Endothelial cell of umbilical vein (primary cell): ENCODE measurements at regions not wholly inside any gene's neighbourhood (a gene's known extent, or its start where the extent isn't known, plus 50 kb on each side); places are given as distances from the start of the nearest gene placed in this dataset.

Source experiments
- BruUV-seq: library from RNA; stranded (reverse); fragments of 400-500 nt; replicated peaks from 2 replicates; lab custom pipeline; 2021; lab: Mats Ljungman, UMichigan
- CTCF ChIA-PET: fragments of 300-600, 350-600 bp; sonication (Branson Sonifier 250); formaldehyde crosslinking; loops from one replicate; lab custom pipeline; 2021; ENCODE audit warnings: antibody characterized with exemption, inconsistent platforms; lab: Charles Lee
- POLR2A ChIA-PET: fragments of 300-600, 350-600 bp; sonication (Branson Sonifier 250); formaldehyde crosslinking; loops from one replicate; lab custom pipeline; 2021; ENCODE audit warnings: antibody characterized with exemption, inconsistent platforms; lab: Charles Lee
- DNase-seq: peaks from one replicate; pipeline ENCODE4 v3.0.0-alpha.2; 2011; ENCODE audit warnings: low read depth, low spot score
- FAIRE-seq: peaks from 2 replicates; lab custom pipeline; 2011; peaks lifted over from hg19 to GRCh38; lab: Jason Lieb, UNC
- H2AFZ ChIP-seq: 2 replicates; pipeline ENCODE4 v1.6.0; 2012; ENCODE audit warnings: low read depth, low read length, control low read depth, inconsistent platforms
- H3K27ac ChIP-seq: 2 replicates; pipeline ENCODE4 v1.5.1; 2011; ENCODE audit warnings: low read depth, mild to moderate bottlenecking, control low read depth, low read length, moderate library complexity; ENCODE audit not compliant: insufficient read depth
- H3K27me3 ChIP-seq, 2 experiments: 2 replicates each; pipeline versions ENCODE4 v1.6.0 to v1.6.1; 2011; ENCODE audit warnings: low read length in 2 of 2, mixed read lengths in 1 of 2; ENCODE audit not compliant: control insufficient read depth in 2 of 2, insufficient read depth in 2 of 2
- H3K36me3 ChIP-seq, 2 experiments: 2 replicates in 1 of 2; 3 replicates in 1 of 2; pipeline ENCODE4 v1.5.1; 2011; ENCODE audit warnings: low read length in 2 of 2, mild to moderate bottlenecking in 1 of 2, moderate library complexity in 1 of 2; ENCODE audit not compliant: control insufficient read depth in 2 of 2, insufficient read depth in 2 of 2; ENCODE audit errors: extremely low read depth in 1 of 2
- H3K4me1 ChIP-seq: 3 replicates; pipeline ENCODE4 v1.5.1; 2011; ENCODE audit warnings: mild to moderate bottlenecking, low read length; ENCODE audit not compliant: control insufficient read depth, insufficient read depth; ENCODE audit errors: extremely low read depth
- H3K4me2 ChIP-seq: 2 replicates; pipeline ENCODE4 v1.6.1; 2011; ENCODE audit warnings: low read length, control low read depth, mixed read lengths; ENCODE audit not compliant: insufficient read depth
- H3K4me3 ChIP-seq, 3 experiments: fragments of 200-600 bp in 1 of 3; sonication (generic), shearing (Covaris generic) in 1 of 3; replicated peaks in 1 of 3; 2 replicates each; pipeline ENCODE4 v1.5.1; 2011 to 2016; ENCODE audit warnings: control low read depth in 3 of 3, low read length in 3 of 3, mild to moderate bottlenecking in 2 of 3, inconsistent platforms in 1 of 3, low read depth in 1 of 3, moderate library complexity in 1 of 3; ENCODE audit not compliant: insufficient read depth in 1 of 3
- H3K79me2 ChIP-seq: 2 replicates; pipeline ENCODE4 v1.6.0; 2012; ENCODE audit warnings: low read length, inconsistent platforms; ENCODE audit not compliant: control insufficient read depth, insufficient read depth
- H3K9ac ChIP-seq: replicated peaks from 2 replicates; pipeline ENCODE3; 2011; ENCODE audit warnings: low read length, control low read depth; ENCODE audit not compliant: insufficient read depth; ENCODE audit errors: extremely low read depth
- H3K9me1 ChIP-seq: replicated peaks from 3 replicates; pipeline ENCODE4 v1.6.0; 2011; ENCODE audit warnings: mild to moderate bottlenecking, low read length; ENCODE audit not compliant: control insufficient read depth, insufficient read depth; ENCODE audit errors: extremely low read depth
- H3K9me3 ChIP-seq: replicated peaks from 2 replicates; pipeline ENCODE4 v1.5.1; 2012; ENCODE audit warnings: low read length, inconsistent platforms; ENCODE audit not compliant: control insufficient read depth, insufficient read depth
- H4K20me1 ChIP-seq: replicated peaks from 2 replicates; pipeline ENCODE3; 2011; ENCODE audit warnings: mild to moderate bottlenecking, low read length; ENCODE audit not compliant: control insufficient read depth, insufficient read depth; ENCODE audit errors: extremely low read depth
- CTCF ChIP-seq, 2 donors: IDR thresholded peaks; 1 replicate in 1 of 2; 2 replicates in 1 of 2; pipeline ENCODE4 v1.5.1; 2011; ENCODE audit warnings: low read length in 2 of 2, mild to moderate bottlenecking in 2 of 2, moderate library complexity in 2 of 2, control low read depth in 1 of 2, inconsistent platforms in 1 of 2, low read depth in 1 of 2; ENCODE audit not compliant: insufficient read depth in 1 of 2; ENCODE audit errors: extremely low read depth in 1 of 2
- EZH2 ChIP-seq: IDR thresholded peaks from 2 replicates; pipeline ENCODE4 v1.6.1; 2012; ENCODE audit warnings: borderline replicate concordance, low read depth, mild to moderate bottlenecking, moderate library complexity, low read length, inconsistent platforms; ENCODE audit not compliant: severe bottlenecking
- FOS ChIP-seq: IDR thresholded peaks from 2 replicates; pipeline ENCODE4 v1.6.1; 2011; ENCODE audit warnings: mild to moderate bottlenecking, low read length, moderate library complexity, borderline replicate concordance; ENCODE audit not compliant: insufficient read depth
- GATA2 ChIP-seq: IDR thresholded peaks from 2 replicates; pipeline ENCODE4 v1.7.0; 2011; ENCODE audit warnings: low read depth, mild to moderate bottlenecking, moderate library complexity, mixed read lengths, low read length; ENCODE audit not compliant: insufficient read length, insufficient read depth
- JUN ChIP-seq: IDR thresholded peaks from 2 replicates; pipeline ENCODE4 v1.6.1; 2011; ENCODE audit warnings: borderline replicate concordance, low read depth; ENCODE audit not compliant: insufficient read length, insufficient read depth
- MAX ChIP-seq: IDR thresholded peaks from 2 replicates; pipeline ENCODE4 v1.6.1; 2011; ENCODE audit not compliant: insufficient read depth, insufficient read length
- MYC ChIP-seq: IDR thresholded peaks from one replicate; pipeline ENCODE4 v1.6.1; 2011; ENCODE audit warnings: mild to moderate bottlenecking, low read depth, low read length
- POLR2A ChIP-seq: IDR thresholded peaks from 2 replicates; pipeline ENCODE4 v1.6.1; 2012; ENCODE audit warnings: low read depth, mild to moderate bottlenecking, control low read depth, low read length
- POLR2AphosphoS5 ChIP-seq: IDR thresholded peaks from 2 replicates; pipeline ENCODE4 v1.6.1; 2012; ENCODE audit warnings: low read depth, mild to moderate bottlenecking, control low read depth, low read length, moderate library complexity; ENCODE audit not compliant: insufficient read depth
- dilution Hi-C: fragments of 300-500 bp; cut with MboI; formaldehyde crosslinking; loops from one replicate; pipeline ENCODE4 v1.15.0; 2019; ENCODE audit warnings: low sequenced_read_pairs; ENCODE audit not compliant: extremely low pct_ligation_motif_present
- intact Hi-C: fragments of 100-400 bp; cut with micrococcal nuclease; formaldehyde crosslinking; loops from one replicate; pipeline ENCODE4 v1.10.0; 2022

- ChIA-PET POLR2A (no interaction called here), CTCF (no interaction called here)
- Histone ChIP-seq H3K9me3 (no peaks in the 10 kb centered on the region), H3K79me2 (no peaks in the 10 kb centered on the region), H3K4me1 (peaks cover 8% of the 10 kb centered on the region), H3K4me3 (no peak overlapping the region), H2AFZ (no peak overlapping the region), H3K36me3 (no peaks in the 10 kb centered on the region), H3K27ac (no peak overlapping the region), H3K9me1 (no peaks in the 10 kb centered on the region), H3K9ac (no peak overlapping the region), H4K20me1 (no peaks in the 10 kb centered on the region), H3K4me2 (no peak overlapping the region), H3K27me3 (no peaks in the 10 kb centered on the region)
- intact Hi-C loops = no loop called here
- TF ChIP-seq POLR2AphosphoS5 (no peak), POLR2A (no peak), CTCF (IDR thresholded peaks at IDR 0.05; ENCODE audit: extremely low read depth in 1 of 2, insufficient read depth in 1 of 2, low read depth in 1 of 2, low read length in 2 of 2) (no peak)
- DNase-seq = no peak
- no peak for FAIRE-seq
- dilution Hi-C loops = no loop called here
- BruUV-seq = no TSS peak
Measured at GRCh38 chr6:148016013-148016412, 326.6 kb upstream of the SASH1 start.

GRCh38 chr6:148021165-148021564 lies 321.5 kb upstream of the SASH1 start:
- Histone ChIP-seq H4K20me1 (no peaks in the 10 kb centered on the region), H3K9me1 (no peaks in the 10 kb centered on the region), H3K9ac (peak overlapping the region; percentile 62), H3K79me2 (no peaks in the 10 kb centered on the region), H3K27me3 (no peaks in the 10 kb centered on the region), H3K4me2 (peak overlapping the region; percentile 51), H3K36me3 (no peaks in the 10 kb centered on the region), H3K4me3 (no peak overlapping the region), H2AFZ (peak overlapping the region; percentile 75), H3K4me1 (peaks cover 18% of the 10 kb centered on the region), H3K9me3 (no peaks in the 10 kb centered on the region), H3K27ac (peak overlapping the region; percentile 87)
- intact Hi-C loops (loop anchor here (1.0 to 10.0 kb wide), 8 partner anchors 43 to 818 kb away; no protein-coding TSS in a partner anchor), dilution Hi-C loops (no loop called here)
- BruUV-seq = TSS peak; percentile 74
- DNase-seq = peak; percentile 95
- POLR2A ChIA-PET = no interaction called here
- FAIRE-seq = peak; percentile 95
- CTCF ChIA-PET = interaction anchor here (0.6 to 1.1 kb wide), 3 partner anchors 8 to 514 kb away, joined by 3 to 5 read pairs (median 3); no protein-coding TSS in a partner anchor
- TF ChIP-seq MAX = peak; percentile 65
- peak; percentile 58 for TF ChIP-seq JUN
- no peak for TF ChIP-seq CTCF (IDR thresholded peaks at IDR 0.05; ENCODE audit: extremely low read depth in 1 of 2, insufficient read depth in 1 of 2, low read depth in 1 of 2, low read length in 2 of 2)
- TF ChIP-seq MYC = peak; percentile 54
- TF ChIP-seq FOS = peak; percentile 33
- TF ChIP-seq POLR2A = no peak
- peak; percentile 51 for TF ChIP-seq GATA2
- peak; percentile 80 for TF ChIP-seq POLR2AphosphoS5
- TF ChIP-seq EZH2 = no peak
